Gastrocnemius medialis (tissue), 4 donors: ENCODE measurements at regions not wholly inside any gene's neighbourhood (a gene's known extent, or its start where the extent isn't known, plus 50 kb on each side); places are given as distances from the start of the nearest gene placed in this dataset.
"Not testable (repeated sequence)": the region's sequence is repeated elsewhere in the genome, so short reads cannot be mapped to it uniquely, and the experiment has no call there.

ENCODE experiments used
- CTCF ChIP-seq, 5 experiments: fragments of 450-650 bp in 3 of 5; fragments of 200-600 bp in 2 of 5; sonication (generic) in 2 of 5; IDR thresholded peaks in 4 of 5; conservative IDR thresholded peaks in 1 of 5; 1 replicate in 4 of 5; 2 replicates in 1 of 5; pipeline ENCODE4 v1.5.1; 2016 to 2019; ENCODE audit warnings: antibody characterized with exemption in 5 of 5, mild to moderate bottlenecking in 3 of 5, moderate library complexity in 3 of 5
- POLR2A ChIP-seq, 2 donors: fragments of 450-650 bp; IDR thresholded peaks; one replicate each; pipeline ENCODE4 v1.6.1; 2017; ENCODE audit warnings: antibody characterized with exemption in 2 of 2, mild to moderate bottlenecking in 2 of 2, moderate library complexity in 2 of 2

GRCh38 chr5:1653698-1654651 lies 130.2 kb upstream of the LPCAT1 start:
- TF ChIP-seq POLR2A (IDR thresholded peaks at IDR 0.05): not testable (repeated sequence)
- TF ChIP-seq CTCF (IDR thresholded peaks at IDR 0.05 in 4 of 5, conservative IDR thresholded peaks at IDR 0.05 in 1 of 5): peak in 4 of 5 experiments; percentile 25 to 56 (median 40)
